Mammary epithelial cell (primary cell): ENCODE measurements at regions not wholly inside any gene's neighbourhood (a gene's known extent, or its start where the extent isn't known, plus 50 kb on each side); places are given as distances from the start of the nearest gene placed in this dataset.

Source experiments
- CTCF ChIP-seq, 2 donors: IDR thresholded peaks in 1 of 2; conservative IDR thresholded peaks in 1 of 2; 2 replicates each; pipeline ENCODE4 v1.5.1; 2011 to 2012; ENCODE audit warnings: inconsistent platforms in 2 of 2, low read length in 2 of 2, mild to moderate bottlenecking in 2 of 2, control low read depth in 1 of 2, low read depth in 1 of 2; ENCODE audit not compliant: insufficient read depth in 1 of 2; ENCODE audit errors: extremely low read depth in 1 of 2
- EZH2 ChIP-seq: IDR thresholded peaks from 2 replicates; pipeline ENCODE4 v1.6.1; 2012; ENCODE audit warnings: low read length, inconsistent platforms, borderline replicate concordance

GRCh38 chr5:26518065-26518464 lies 520.3 kb downstream of the CDH9 start:
- no peak for TF ChIP-seq CTCF (conservative IDR thresholded peaks at IDR 0.05 in 1 of 2, IDR thresholded peaks at IDR 0.05 in 1 of 2; ENCODE audit: extremely low read depth in 1 of 2, insufficient read depth in 1 of 2, low read depth in 1 of 2, low read length in 2 of 2)
- no peak for TF ChIP-seq EZH2
